GM18526 (cell line): ENCODE measurements at regions not wholly inside any gene's neighbourhood (a gene's known extent, or its start where the extent isn't known, plus 50 kb on each side); places are given as distances from the start of the nearest gene placed in this dataset.

Experiments
- POLR2A ChIP-seq: IDR thresholded peaks from 3 replicates; pipeline ENCODE4 v1.6.1; 2011; ENCODE audit not compliant: insufficient read length; ENCODE audit errors: extremely low read depth

- no peak for TF ChIP-seq POLR2A
Measured at GRCh38 chr2:58852905-58853304, 611.8 kb upstream of the FANCL start.

GRCh38 chr2:58852243-58852642 is 611.1 kb upstream of the FANCL start:
- no peak for TF ChIP-seq POLR2A

- TF ChIP-seq POLR2A: no peak
Measured at GRCh38 chr2:58851598-58851997, 610.5 kb upstream of the FANCL start.

- TF ChIP-seq POLR2A: no peak
Measured at GRCh38 chr2:58845011-58845410, 603.9 kb upstream of the FANCL start.

GRCh38 chr2:58842501-58843155 is 601.5 kb upstream of the FANCL start:
- no peak for TF ChIP-seq POLR2A

- no peak for TF ChIP-seq POLR2A
Measured at GRCh38 chr2:58834404-58834803, 593.3 kb upstream of the FANCL start.

- TF ChIP-seq POLR2A: no peak
Measured at GRCh38 chr2:58826795-58827194, 585.7 kb upstream of the FANCL start.

- no peak for TF ChIP-seq POLR2A
Measured at GRCh38 chr2:58812771-58813344, 571.7 kb upstream of the FANCL start.

- TF ChIP-seq POLR2A: no peak
Measured at GRCh38 chr2:58805126-58805525, 564.0 kb upstream of the FANCL start.

GRCh38 chr2:58803192-58803591 is 562.1 kb upstream of the FANCL start:
- TF ChIP-seq POLR2A: no peak

- no peak for TF ChIP-seq POLR2A
Measured at GRCh38 chr2:58800881-58801280, 559.8 kb upstream of the FANCL start.

GRCh38 chr2:58798676-58799208 is 557.6 kb upstream of the FANCL start:
- no peak for TF ChIP-seq POLR2A

- TF ChIP-seq POLR2A: no peak
Measured at GRCh38 chr2:58796239-58796910, 555.2 kb upstream of the FANCL start.

GRCh38 chr2:58794916-58795315 is 553.8 kb upstream of the FANCL start:
- no peak for TF ChIP-seq POLR2A

GRCh38 chr2:58794103-58794502 is 553.0 kb upstream of the FANCL start:
- no peak for TF ChIP-seq POLR2A

GRCh38 chr2:58788402-58788801 is 547.3 kb upstream of the FANCL start:
- no peak for TF ChIP-seq POLR2A

- TF ChIP-seq POLR2A: no peak
Measured at GRCh38 chr2:58770846-58771245, 529.7 kb upstream of the FANCL start.

GRCh38 chr2:58769864-58770234 is 528.7 kb upstream of the FANCL start:
- no peak for TF ChIP-seq POLR2A
